ENCODE measurements at regions not wholly inside any gene's neighbourhood (a gene's known extent, or its start where the extent isn't known, plus 50 kb on each side); places are given as distances from the start of the nearest gene placed in this dataset.

GRCh38 chr17:56009795-56010651 lies 143.3 kb upstream of the ANKFN1 start:
- no peak for DNase-seq

- no peak for DNase-seq
These were observed 141.7 kb upstream of the ANKFN1 start for GRCh38 chr17:56011406-56012131.

GRCh38 chr17:56018211-56018610 lies 135.1 kb upstream of the ANKFN1 start:
- DNase-seq: no peak

- DNase-seq: no peak
These were observed 132.9 kb upstream of the ANKFN1 start for GRCh38 chr17:56020369-56020768.

- DNase-seq: no peak
These were observed 131.5 kb upstream of the ANKFN1 start for GRCh38 chr17:56021681-56022190.

- no peak for DNase-seq
These were observed 129.4 kb upstream of the ANKFN1 start for GRCh38 chr17:56023851-56024250.

- no peak for DNase-seq
These were observed 126.4 kb upstream of the ANKFN1 start for GRCh38 chr17:56026915-56027314.

- no peak for DNase-seq
These were observed 124.4 kb upstream of the ANKFN1 start for GRCh38 chr17:56028837-56029236.

- DNase-seq: no peak
These were observed 123.2 kb upstream of the ANKFN1 start for GRCh38 chr17:56030009-56030624.

- DNase-seq: no peak
These were observed 121.6 kb upstream of the ANKFN1 start for GRCh38 chr17:56031636-56032035.

- no peak for DNase-seq
These were observed 119.1 kb upstream of the ANKFN1 start for GRCh38 chr17:56034197-56034635.

- no peak for DNase-seq
These were observed 115.1 kb upstream of the ANKFN1 start for GRCh38 chr17:56038131-56038530.

GRCh38 chr17:56045872-56046271 lies 107.4 kb upstream of the ANKFN1 start:
- DNase-seq: no peak

- DNase-seq: no peak
These were observed 105.9 kb upstream of the ANKFN1 start for GRCh38 chr17:56047331-56047730.

GRCh38 chr17:56057869-56058268 lies 95.4 kb upstream of the ANKFN1 start:
- DNase-seq: no peak

- no peak for DNase-seq
These were observed 88.8 kb upstream of the ANKFN1 start for GRCh38 chr17:56064506-56064905.

- DNase-seq: no peak
These were observed 78.8 kb upstream of the ANKFN1 start for GRCh38 chr17:56074361-56074890.

- DNase-seq: no peak
These were observed 76.3 kb upstream of the ANKFN1 start for GRCh38 chr17:56076980-56077379.

- DNase-seq: no peak
These were observed 69.8 kb upstream of the ANKFN1 start for GRCh38 chr17:56083475-56083874.

- DNase-seq: no peak
These were observed 67.6 kb upstream of the ANKFN1 start for GRCh38 chr17:56085576-56086267.

- DNase-seq: no peak
These were observed 66.1 kb upstream of the ANKFN1 start for GRCh38 chr17:56087199-56087598.

- peak; percentile 71 for DNase-seq
These were observed 57.1 kb upstream of the ANKFN1 start for GRCh38 chr17:56096026-56096810.
